CD14-positive monocyte (primary cell): ENCODE measurements at regions not wholly inside any gene's neighbourhood (a gene's known extent, or its start where the extent isn't known, plus 50 kb on each side); places are given as distances from the start of the nearest gene placed in this dataset.

ENCODE experiments used
- DNase-seq, 3 donors: peaks; one replicate each; pipeline ENCODE4 v3.0.0-alpha.2; 2011 to 2022
- H2AFZ ChIP-seq: 2 replicates; pipeline ENCODE4 v1.6.0; 2012; ENCODE audit warnings: mild to moderate bottlenecking, low read depth, low read length, inconsistent platforms; ENCODE audit not compliant: insufficient read depth, poor library complexity, severe bottlenecking
- H3K27ac ChIP-seq, 2 donors: 1 replicate in 1 of 2; 2 replicates in 1 of 2; pipeline ENCODE4 v1.5.1; 2012 to 2013; ENCODE audit warnings: low read length in 2 of 2, control low read depth in 1 of 2, inconsistent platforms in 1 of 2, low read depth in 1 of 2, mild to moderate bottlenecking in 1 of 2
- H3K27me3 ChIP-seq, 2 donors: one replicate each; pipeline versions ENCODE4 v1.6.0 to v1.6.1; 2011 to 2013; ENCODE audit warnings: low read length in 2 of 2; ENCODE audit not compliant: control insufficient read depth in 2 of 2, insufficient read depth in 2 of 2
- H3K36me3 ChIP-seq, 2 donors: replicated peaks in 1 of 2; 1 replicate in 1 of 2; 2 replicates in 1 of 2; pipeline versions ENCODE4 v1.5.1 to v1.6.1; 2012 to 2013; ENCODE audit warnings: low read length in 2 of 2, control low read depth in 1 of 2, inconsistent platforms in 1 of 2, mild to moderate bottlenecking in 1 of 2; ENCODE audit not compliant: insufficient read depth in 2 of 2, control insufficient read depth in 1 of 2
- H3K4me1 ChIP-seq, 2 donors: 1 replicate in 1 of 2; 2 replicates in 1 of 2; pipeline versions ENCODE4 v1.5.1 to v1.6.1; 2012 to 2013; ENCODE audit warnings: low read length in 2 of 2, control low read depth in 1 of 2, inconsistent platforms in 1 of 2, mild to moderate bottlenecking in 1 of 2, moderate library complexity in 1 of 2; ENCODE audit not compliant: insufficient read depth in 2 of 2, control insufficient read depth in 1 of 2
- H3K4me2 ChIP-seq: replicated peaks from 2 replicates; pipeline ENCODE3; 2012; ENCODE audit warnings: low read length, moderate library complexity, mild to moderate bottlenecking; ENCODE audit not compliant: poor library complexity, severe bottlenecking; ENCODE audit errors: extremely low read depth
- H3K4me3 ChIP-seq, 3 experiments: fragments of 200-600 bp in 1 of 3; sonication (generic) in 1 of 3; replicated peaks in 1 of 3; 1 replicate in 2 of 3; 2 replicates in 1 of 3; pipeline ENCODE4 v1.5.1; 2011 to 2013; ENCODE audit warnings: low read length in 3 of 3, mild to moderate bottlenecking in 3 of 3, control low read depth in 2 of 3, low read depth in 2 of 3, inconsistent platforms in 1 of 3, moderate library complexity in 1 of 3
- H3K79me2 ChIP-seq: 2 replicates; pipeline ENCODE4 v1.6.0; 2012; ENCODE audit warnings: mild to moderate bottlenecking, control low read depth, inconsistent platforms, low read length, moderate library complexity; ENCODE audit not compliant: insufficient read depth
- H3K9ac ChIP-seq: 2 replicates; pipeline ENCODE4 v1.6.0; 2017; ENCODE audit warnings: low read length, mild to moderate bottlenecking; ENCODE audit not compliant: insufficient read depth, poor library complexity, severe bottlenecking
- H3K9me3 ChIP-seq, 2 donors: replicated peaks in 1 of 2; 1 replicate in 1 of 2; 2 replicates in 1 of 2; pipeline versions ENCODE4 v1.5.1 to v1.6.1; 2012 to 2013; ENCODE audit warnings: low read length in 2 of 2, control low read depth in 1 of 2; ENCODE audit not compliant: control insufficient read depth in 1 of 2, insufficient read depth in 1 of 2
- H4K20me1 ChIP-seq: 2 replicates; pipeline ENCODE4 v1.6.0; 2012; ENCODE audit warnings: mild to moderate bottlenecking, low read length, control low read depth, moderate library complexity; ENCODE audit not compliant: insufficient read depth
- H3K27ac Mint-ChIP-seq, 7 donors: one replicate each; pipeline ENCODE4 v1.8.0; 2020; ENCODE audit warnings: mild to moderate bottlenecking in 7 of 7, mixed read lengths in 7 of 7, moderate library complexity in 6 of 7, inconsistent platforms in 2 of 7
- H3K27me3 Mint-ChIP-seq, 3 donors: one replicate each; pipeline ENCODE4 v1.8.0; 2021 to 2022; ENCODE audit warnings: low read depth in 3 of 3, mild to moderate bottlenecking in 3 of 3, mixed read lengths in 3 of 3, moderate library complexity in 3 of 3, inconsistent platforms in 1 of 3
- H3K36me3 Mint-ChIP-seq, 2 donors: one replicate each; pipeline ENCODE4 v1.8.0; 2020; ENCODE audit warnings: mixed read lengths in 2 of 2, inconsistent platforms in 1 of 2, mild to moderate bottlenecking in 1 of 2
- H3K4me1 Mint-ChIP-seq: one replicate; pipeline ENCODE4 v1.8.0; 2020; ENCODE audit warnings: mild to moderate bottlenecking, mixed read lengths
- H3K4me3 Mint-ChIP-seq, 2 donors: one replicate each; pipeline ENCODE4 v1.8.0; 2020; ENCODE audit warnings: mild to moderate bottlenecking in 2 of 2, mixed read lengths in 2 of 2, moderate library complexity in 1 of 2
- H3K9me3 Mint-ChIP-seq, 7 donors: one replicate each; pipeline ENCODE4 v1.8.0; 2020 to 2022; ENCODE audit warnings: mixed read lengths in 7 of 7, mild to moderate bottlenecking in 6 of 7, moderate library complexity in 6 of 7, inconsistent platforms in 2 of 7
- WGBS: methylation state at CpG from one replicate; pipeline ENCODE4 v1.1.5; 2013; ENCODE audit warnings: missing lambda C conversion rate; ENCODE audit not compliant: insufficient coverage; 5-methylcytosine and 5-hydroxymethylcytosine counted together
- intact Hi-C, 2 donors: fragments of 100-400 bp; cut with micrococcal nuclease; formaldehyde crosslinking; loops; one replicate each; pipeline versions ENCODE4 v1.15.0 to v1.15.1; 2023
- TF ChIP-seq, protein P1 (sequence below): fragments of 200-600 bp; IDR thresholded peaks from one replicate; pipeline ENCODE4 v1.8.0; 2022; ENCODE audit warnings: antibody characterized with exemption, mild to moderate bottlenecking

DNA sequence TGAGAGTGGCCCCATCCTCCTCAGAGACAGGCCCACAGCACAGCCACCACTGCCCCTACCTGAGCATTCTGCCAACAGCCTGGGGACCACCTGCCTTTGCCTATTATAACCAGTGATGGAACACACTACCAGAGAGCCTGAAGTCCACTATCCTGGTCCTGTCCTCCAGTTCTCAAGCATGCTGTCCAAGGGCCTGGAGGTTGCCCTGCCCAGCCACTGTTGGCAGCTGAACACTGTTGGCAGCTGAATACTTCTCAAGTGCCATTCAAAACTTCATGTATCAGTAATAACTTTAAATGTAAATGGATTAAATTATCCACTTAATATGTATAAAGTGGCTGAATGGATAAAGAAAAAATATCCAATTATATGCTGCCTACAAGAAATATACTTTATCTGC lies 194.3 kb upstream of the JADE1 start:
- intact Hi-C loops: no loop called here
- no peak overlapping the region for H3K4me2 ChIP-seq
- no peak overlapping the region for H3K9ac ChIP-seq
- H3K4me1 ChIP-seq: no peaks in the 10 kb centered on the region
- peaks cover 3 to 6% of the 10 kb centered on the region in 2 donors for H3K9me3 ChIP-seq
- no peak for DNase-seq
- no peak overlapping the region for H2AFZ ChIP-seq
- no peaks in the 10 kb centered on the region for H3K36me3 Mint-ChIP-seq
- no peaks in the 10 kb centered on the region for H3K27me3 ChIP-seq
- no peak overlapping the region for H3K4me3 ChIP-seq
- no peak overlapping the region for H3K4me3 Mint-ChIP-seq
- H3K27ac ChIP-seq: no peak overlapping the region
- H3K27me3 Mint-ChIP-seq: peaks cover 2 to 8% (median 3%) of the 10 kb centered on the region in 3 donors
- H4K20me1 ChIP-seq: no peaks in the 10 kb centered on the region
- no peaks in the 10 kb centered on the region for H3K79me2 ChIP-seq
- no peaks in the 10 kb centered on the region for H3K36me3 ChIP-seq
- TF ChIP-seq, protein P1, sequence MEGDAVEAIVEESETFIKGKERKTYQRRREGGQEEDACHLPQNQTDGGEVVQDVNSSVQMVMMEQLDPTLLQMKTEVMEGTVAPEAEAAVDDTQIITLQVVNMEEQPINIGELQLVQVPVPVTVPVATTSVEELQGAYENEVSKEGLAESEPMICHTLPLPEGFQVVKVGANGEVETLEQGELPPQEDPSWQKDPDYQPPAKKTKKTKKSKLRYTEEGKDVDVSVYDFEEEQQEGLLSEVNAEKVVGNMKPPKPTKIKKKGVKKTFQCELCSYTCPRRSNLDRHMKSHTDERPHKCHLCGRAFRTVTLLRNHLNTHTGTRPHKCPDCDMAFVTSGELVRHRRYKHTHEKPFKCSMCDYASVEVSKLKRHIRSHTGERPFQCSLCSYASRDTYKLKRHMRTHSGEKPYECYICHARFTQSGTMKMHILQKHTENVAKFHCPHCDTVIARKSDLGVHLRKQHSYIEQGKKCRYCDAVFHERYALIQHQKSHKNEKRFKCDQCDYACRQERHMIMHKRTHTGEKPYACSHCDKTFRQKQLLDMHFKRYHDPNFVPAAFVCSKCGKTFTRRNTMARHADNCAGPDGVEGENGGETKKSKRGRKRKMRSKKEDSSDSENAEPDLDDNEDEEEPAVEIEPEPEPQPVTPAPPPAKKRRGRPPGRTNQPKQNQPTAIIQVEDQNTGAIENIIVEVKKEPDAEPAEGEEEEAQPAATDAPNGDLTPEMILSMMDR: no peak
- peaks cover 9 to 28% (median 12%) of the 10 kb centered on the region in 7 donors for H3K9me3 Mint-ChIP-seq
- H3K27ac Mint-ChIP-seq: no peak overlapping the region
- H3K4me1 Mint-ChIP-seq: no peaks in the 10 kb centered on the region

DNA sequence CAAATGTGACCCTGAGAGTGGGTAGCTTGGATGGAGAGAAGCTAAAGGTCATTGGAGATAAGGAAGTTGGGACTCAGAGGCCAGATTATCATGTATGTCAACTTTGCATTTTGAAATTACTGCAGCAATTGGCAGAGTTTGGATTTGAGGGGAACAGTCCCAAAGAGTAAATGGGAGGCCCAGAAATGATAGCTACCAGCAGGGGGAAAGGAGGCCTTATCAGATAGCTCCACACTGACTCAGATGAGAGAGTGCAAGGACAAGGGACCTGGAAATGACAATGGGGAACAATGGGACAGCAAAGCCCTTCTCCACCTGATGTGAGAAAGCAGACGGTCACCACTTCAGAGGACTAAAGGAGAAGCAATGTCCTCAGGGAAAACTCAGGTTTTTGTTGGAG lies 201.5 kb upstream of the JADE1 start:
- Histone ChIP-seq H3K36me3 (no peaks in the 10 kb centered on the region), H2AFZ (no peak overlapping the region), H3K79me2 (no peaks in the 10 kb centered on the region), H3K4me2 (no peak overlapping the region), H3K27me3 (no peaks in the 10 kb centered on the region), H3K27ac (no peak overlapping the region), H3K9ac (no peak overlapping the region), H3K4me3 (no peak overlapping the region), H4K20me1 (no peaks in the 10 kb centered on the region), H3K4me1 (no peaks in the 10 kb centered on the region), H3K9me3 (no peaks in the 10 kb centered on the region)
- no peak for DNase-seq
- 100% methylated on average over 1 of the region's 1 CpG for WGBS
- Mint-ChIP-seq H3K4me3 (no peak overlapping the region), H3K36me3 (no peaks in the 10 kb centered on the region), H3K9me3 (peaks cover 0 to 6% (median 2%) of the 10 kb centered on the region in 7 donors), H3K27me3 (peaks cover 3 to 12% (median 5%) of the 10 kb centered on the region in 3 donors), H3K27ac (peak overlapping the region in 1 of 7 donors; percentile 45), H3K4me1 (no peaks in the 10 kb centered on the region)
- TF ChIP-seq, protein P1: no peak
- intact Hi-C loops: no loop called here
